B cell (primary cell): ENCODE measurements at regions not wholly inside any gene's neighbourhood (a gene's known extent, or its start where the extent isn't known, plus 50 kb on each side); places are given as distances from the start of the nearest gene placed in this dataset.

Experiments used
- ATAC-seq: fragments of 200-7000 bp; cut with Tn5 transposase; one replicate; pipeline ENCODE4 v1.10.0; 2021; ENCODE audit warnings: low read depth, mild to moderate bottlenecking, moderate number of reproducible peaks, moderate library complexity
- CTCF ChIA-PET: fragments of 350-600 bp; sonication (Branson Sonifier 250); formaldehyde crosslinking; loops from one replicate; lab custom pipeline; 2021; ENCODE audit warnings: antibody characterized with exemption, inconsistent platforms; lab: Charles Lee
- POLR2A ChIA-PET: fragments of 350-600 bp; sonication (Branson Sonifier 250); formaldehyde crosslinking; loops from one replicate; lab custom pipeline; 2021; ENCODE audit warnings: antibody characterized with exemption; lab: Charles Lee
- DNase-seq: peaks from one replicate; pipeline ENCODE4 v3.0.0; 2013
- H2AFZ ChIP-seq: 2 replicates; pipeline ENCODE4 v1.6.1; 2012; ENCODE audit warnings: mild to moderate bottlenecking, low read depth, low read length; ENCODE audit not compliant: insufficient read depth, poor library complexity, severe bottlenecking
- H3K27ac ChIP-seq, 2 donors: 1 replicate in 1 of 2; 2 replicates in 1 of 2; pipeline ENCODE4 v1.5.1; 2012 to 2013; ENCODE audit warnings: low read length in 2 of 2, mild to moderate bottlenecking in 2 of 2, moderate library complexity in 1 of 2
- H3K27me3 ChIP-seq, 4 experiments: fragments of 200-600 bp in 1 of 4; sonication (generic) in 1 of 4; replicated peaks in 1 of 4; 1 replicate in 2 of 4; 2 replicates in 2 of 4; pipeline versions ENCODE4 v1.6.1 to v1.7.0; 2013 to 2016; ENCODE audit warnings: low read length in 3 of 4, mild to moderate bottlenecking in 2 of 4, mixed read lengths in 1 of 4, moderate library complexity in 1 of 4; ENCODE audit not compliant: insufficient read depth in 4 of 4, control insufficient read depth in 3 of 4; ENCODE audit errors: control extremely low read depth in 1 of 4
- H3K36me3 ChIP-seq, 2 experiments: replicated peaks in 1 of 2; 1 replicate in 1 of 2; 2 replicates in 1 of 2; pipeline versions ENCODE4 v1.6.1 to v1.7.1; 2013; ENCODE audit warnings: low read length in 1 of 2; ENCODE audit not compliant: insufficient read depth in 2 of 2, control insufficient read depth in 1 of 2; ENCODE audit errors: control extremely low read depth in 1 of 2, extremely low read depth in 1 of 2
- H3K4me1 ChIP-seq, 2 donors: fragments of 200-600 bp in 1 of 2; sonication (generic) in 1 of 2; 1 replicate in 1 of 2; 2 replicates in 1 of 2; pipeline versions ENCODE4 v1.5.1 to v1.6.1; 2013 to 2017; ENCODE audit warnings: low read length in 2 of 2; ENCODE audit not compliant: control insufficient read depth in 2 of 2, insufficient read depth in 2 of 2
- H3K4me2 ChIP-seq: replicated peaks from 2 replicates; pipeline ENCODE3; 2012; ENCODE audit warnings: mild to moderate bottlenecking, low read depth, low read length; ENCODE audit not compliant: poor library complexity, severe bottlenecking
- H3K4me3 ChIP-seq, 5 experiments: fragments of 200-600 bp in 1 of 5; sonication (generic) in 1 of 5; 1 replicate in 3 of 5; 2 replicates in 2 of 5; pipeline versions ENCODE4 v1.5.1 to v1.7.0; 2011 to 2016; ENCODE audit warnings: low read length in 4 of 5, mild to moderate bottlenecking in 4 of 5, low read depth in 2 of 5, control low read depth in 1 of 5, moderate library complexity in 1 of 5; ENCODE audit not compliant: insufficient read depth in 1 of 5; ENCODE audit errors: control extremely low read depth in 1 of 5, extremely low read depth in 1 of 5
- H3K79me2 ChIP-seq: fragments of 200-600 bp; sonication (generic); one replicate; pipeline ENCODE4 v1.6.0; 2016; ENCODE audit warnings: low read length; ENCODE audit not compliant: control insufficient read depth, insufficient read depth
- H3K9ac ChIP-seq: fragments of 200-600 bp; sonication (generic); 2 replicates; pipeline ENCODE4 v1.6.1; 2017; ENCODE audit warnings: mild to moderate bottlenecking, low read length, moderate library complexity
- H3K9me3 ChIP-seq, 3 donors: one replicate each; pipeline versions ENCODE4 v1.6.1 to v1.7.1; 2013; ENCODE audit warnings: low read length in 2 of 3; ENCODE audit not compliant: control insufficient read depth in 2 of 3, insufficient read depth in 1 of 3; ENCODE audit errors: control extremely low read depth in 1 of 3
- H4K20me1 ChIP-seq: 2 replicates; pipeline ENCODE4 v1.6.0; 2012; ENCODE audit warnings: mild to moderate bottlenecking, low read length; ENCODE audit not compliant: insufficient read depth, control insufficient read depth, poor library complexity, severe bottlenecking
- H3K27ac Mint-ChIP-seq: one replicate; pipeline ENCODE4 v1.8.0; 2021; ENCODE audit warnings: mixed read lengths
- H3K27me3 Mint-ChIP-seq: one replicate; pipeline ENCODE4 v1.8.0; 2021; ENCODE audit warnings: mixed read lengths
- H3K4me1 Mint-ChIP-seq: one replicate; pipeline ENCODE4 v1.8.0; 2021; ENCODE audit warnings: mixed read lengths
- H3K4me3 Mint-ChIP-seq: one replicate; pipeline ENCODE4 v1.8.0; 2021; ENCODE audit warnings: mixed read lengths
- H3K9me3 Mint-ChIP-seq: one replicate; pipeline ENCODE4 v1.8.0; 2022; ENCODE audit warnings: mixed read lengths; ENCODE audit not compliant: insufficient read depth
- EZH2 ChIP-seq: IDR thresholded peaks from 2 replicates; pipeline ENCODE4 v1.6.1; 2012; ENCODE audit warnings: borderline replicate concordance, low read depth, mild to moderate bottlenecking, moderate library complexity, low read length; ENCODE audit not compliant: insufficient read depth, poor library complexity, severe bottlenecking
- WGBS: methylation state at CpG from one replicate; pipeline ENCODE4 v1.1.5; 2013; ENCODE audit warnings: missing lambda C conversion rate; ENCODE audit not compliant: insufficient coverage; 5-methylcytosine and 5-hydroxymethylcytosine counted together
- intact Hi-C: fragments of 100-400 bp; cut with micrococcal nuclease; formaldehyde crosslinking; loops from one replicate; pipeline ENCODE4 v1.10.0; 2022
- TF ChIP-seq, protein P1 (sequence below): fragments of 200-600 bp; IDR thresholded peaks from one replicate; pipeline ENCODE4 v1.8.0; 2022; ENCODE audit warnings: antibody characterized with exemption, mild to moderate bottlenecking

DNA sequence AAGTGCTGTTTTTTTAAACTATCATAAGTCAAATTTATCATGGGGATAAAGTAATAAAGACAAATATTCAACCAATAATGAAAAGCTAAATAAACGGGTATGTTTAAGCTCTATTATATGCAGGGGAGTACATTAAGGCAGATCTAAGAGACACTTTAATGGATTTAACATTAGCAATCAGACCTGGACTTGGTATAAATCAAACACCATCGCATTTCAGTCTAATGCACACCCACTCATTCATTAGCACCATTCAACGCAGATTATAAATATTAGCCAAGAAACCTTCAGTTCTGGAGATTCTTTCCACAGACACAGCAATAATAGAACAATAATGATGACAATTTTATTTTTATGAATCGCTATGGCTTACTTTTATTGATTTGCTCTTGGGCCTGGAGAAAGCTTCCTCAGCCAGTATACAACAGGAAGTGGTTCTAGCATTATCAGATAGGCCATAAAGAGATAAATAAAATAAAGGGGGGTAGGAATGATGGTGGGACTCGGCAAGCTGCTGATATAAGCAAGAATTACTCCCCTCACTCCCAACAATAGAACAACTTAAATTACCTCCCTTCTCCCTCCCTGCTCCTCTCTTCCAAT, 172.2 kb downstream of the PSAT1 start:
- Mint-ChIP-seq H3K4me3 (no peak overlapping the region), H3K27me3 (no peaks in the 10 kb centered on the region), H3K4me1 (peaks cover 4% of the 10 kb centered on the region), H3K9me3 (no peaks in the 10 kb centered on the region), H3K27ac (no peak overlapping the region)
- no peak overlapping the region for H3K4me2 ChIP-seq
- no peak for TF ChIP-seq EZH2
- TF ChIP-seq, protein P1, sequence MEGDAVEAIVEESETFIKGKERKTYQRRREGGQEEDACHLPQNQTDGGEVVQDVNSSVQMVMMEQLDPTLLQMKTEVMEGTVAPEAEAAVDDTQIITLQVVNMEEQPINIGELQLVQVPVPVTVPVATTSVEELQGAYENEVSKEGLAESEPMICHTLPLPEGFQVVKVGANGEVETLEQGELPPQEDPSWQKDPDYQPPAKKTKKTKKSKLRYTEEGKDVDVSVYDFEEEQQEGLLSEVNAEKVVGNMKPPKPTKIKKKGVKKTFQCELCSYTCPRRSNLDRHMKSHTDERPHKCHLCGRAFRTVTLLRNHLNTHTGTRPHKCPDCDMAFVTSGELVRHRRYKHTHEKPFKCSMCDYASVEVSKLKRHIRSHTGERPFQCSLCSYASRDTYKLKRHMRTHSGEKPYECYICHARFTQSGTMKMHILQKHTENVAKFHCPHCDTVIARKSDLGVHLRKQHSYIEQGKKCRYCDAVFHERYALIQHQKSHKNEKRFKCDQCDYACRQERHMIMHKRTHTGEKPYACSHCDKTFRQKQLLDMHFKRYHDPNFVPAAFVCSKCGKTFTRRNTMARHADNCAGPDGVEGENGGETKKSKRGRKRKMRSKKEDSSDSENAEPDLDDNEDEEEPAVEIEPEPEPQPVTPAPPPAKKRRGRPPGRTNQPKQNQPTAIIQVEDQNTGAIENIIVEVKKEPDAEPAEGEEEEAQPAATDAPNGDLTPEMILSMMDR: no peak
- intact Hi-C loops: no loop called here
- H3K27me3 ChIP-seq: no peaks in the 10 kb centered on the region
- ChIA-PET CTCF (no interaction called here), POLR2A (no interaction called here)
- H3K4me1 ChIP-seq: no peaks in the 10 kb centered on the region
- H3K9me3 ChIP-seq: no peaks in the 10 kb centered on the region
- H3K9ac ChIP-seq: no peak overlapping the region
- H4K20me1 ChIP-seq: no peaks in the 10 kb centered on the region
- no peak overlapping the region for H3K27ac ChIP-seq
- whole genome bisulfite sequencing: 90% methylated on average over 2 of the region's 5 CpGs
- no peaks in the 10 kb centered on the region for H3K36me3 ChIP-seq
- DNase-seq: no peak
- H3K4me3 ChIP-seq: no peak overlapping the region
- H3K79me2 ChIP-seq: no peaks in the 10 kb centered on the region
- ATAC-seq: no peak
- H2AFZ ChIP-seq: no peak overlapping the region

DNA sequence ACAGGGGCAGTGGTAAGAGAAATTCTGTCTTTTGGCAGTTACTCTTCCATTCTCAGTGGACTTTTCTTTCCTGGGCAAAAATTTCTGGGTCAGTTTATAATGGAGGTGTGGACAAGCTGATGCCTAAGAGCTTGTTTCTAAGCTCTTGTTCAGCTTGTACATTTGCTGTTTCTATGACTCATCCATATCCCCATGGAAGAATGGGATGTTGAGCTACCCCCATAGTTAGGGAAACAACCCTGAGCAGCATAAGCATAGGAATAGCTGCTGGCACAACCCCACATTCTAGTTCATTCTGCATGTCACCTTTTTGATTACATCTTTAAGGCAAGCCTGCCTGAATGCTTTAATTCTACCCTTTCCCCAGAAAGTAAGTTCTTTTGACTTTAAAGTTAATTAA, 173.3 kb downstream of the PSAT1 start:
- ChIA-PET CTCF (interaction anchor here (0.5 kb wide), 1 partner anchor 108 kb away, joined by 3 read pairs; no protein-coding TSS in a partner anchor), POLR2A (no interaction called here)
- H4K20me1 ChIP-seq: no peaks in the 10 kb centered on the region
- no peak overlapping the region for H2AFZ ChIP-seq
- intact Hi-C loops: no loop called here
- DNase-seq (no peak), ATAC-seq (no peak)
- Mint-ChIP-seq H3K9me3 (no peaks in the 10 kb centered on the region), H3K27me3 (no peaks in the 10 kb centered on the region), H3K4me3 (no peak overlapping the region), H3K4me1 (peaks cover 4% of the 10 kb centered on the region), H3K27ac (no peak overlapping the region)
- H3K9me3 ChIP-seq: no peaks in the 10 kb centered on the region
- H3K79me2 ChIP-seq: no peaks in the 10 kb centered on the region
- H3K27ac ChIP-seq: no peak overlapping the region
- no peak overlapping the region for H3K4me3 ChIP-seq
- no peaks in the 10 kb centered on the region for H3K27me3 ChIP-seq
- H3K4me1 ChIP-seq: no peaks in the 10 kb centered on the region
- no peaks in the 10 kb centered on the region for H3K36me3 ChIP-seq
- H3K4me2 ChIP-seq: no peak overlapping the region
- TF ChIP-seq, protein P1: no peak
- no peak for TF ChIP-seq EZH2
- H3K9ac ChIP-seq: no peak overlapping the region
